ENCODE measurements at regions not wholly inside any gene's neighbourhood (a gene's known extent, or its start where the extent isn't known, plus 50 kb on each side); places are given as distances from the start of the nearest gene placed in this dataset.

DNA sequence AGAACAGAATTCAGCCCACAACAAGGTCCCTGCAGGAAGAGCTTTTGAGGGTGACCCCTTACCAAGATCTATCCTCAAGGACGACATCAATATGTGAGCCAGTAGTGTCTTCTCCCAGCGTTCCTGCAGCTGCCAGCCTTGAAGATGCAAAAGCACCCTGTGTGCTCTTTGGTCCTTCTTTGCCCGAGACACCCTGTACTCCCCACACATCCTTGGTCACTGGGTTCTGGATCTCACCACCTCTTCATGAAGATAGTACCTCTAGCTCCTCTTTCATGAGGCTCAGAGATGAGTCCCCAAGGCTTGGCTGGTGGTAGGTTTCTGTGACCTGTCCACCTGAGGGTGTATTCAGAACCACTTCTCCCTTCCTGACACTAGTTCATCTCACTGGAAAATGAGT lies 259.6 kb upstream of the FOXQ1 start:
- no peaks in the 10 kb centered on the region for H3K27me3 Mint-ChIP-seq (ENCODE audit: insufficient read depth, low read depth)
- no peaks in the 10 kb centered on the region for H3K79me2 ChIP-seq (ENCODE audit: low read depth)
- no peak for DNase-seq (ENCODE audit: low spot score)
- H3K27me3 ChIP-seq = no peaks in the 10 kb centered on the region
- H3K9ac ChIP-seq = no peak overlapping the region
- no peak overlapping the region for H3K27ac Mint-ChIP-seq
- no peaks in the 10 kb centered on the region for H3F3A ChIP-seq (ENCODE audit: low read depth)
- H3K27ac ChIP-seq = no peak overlapping the region
- no peaks in the 10 kb centered on the region for H3K4me1 ChIP-seq
- no peaks in the 10 kb centered on the region for H3K36me3 Mint-ChIP-seq
- no peak overlapping the region for H2AFZ ChIP-seq (replicated peaks)
- no peak overlapping the region for H3K4me2 ChIP-seq
- no peak overlapping the region for H3K4me3 Mint-ChIP-seq
- TF ChIP-seq EZH2 (IDR thresholded peaks at IDR 0.05) (no peak), EZH2phosphoT487 (IDR thresholded peaks at IDR 0.05) (no peak)
- TF ChIP-seq, protein P1, sequence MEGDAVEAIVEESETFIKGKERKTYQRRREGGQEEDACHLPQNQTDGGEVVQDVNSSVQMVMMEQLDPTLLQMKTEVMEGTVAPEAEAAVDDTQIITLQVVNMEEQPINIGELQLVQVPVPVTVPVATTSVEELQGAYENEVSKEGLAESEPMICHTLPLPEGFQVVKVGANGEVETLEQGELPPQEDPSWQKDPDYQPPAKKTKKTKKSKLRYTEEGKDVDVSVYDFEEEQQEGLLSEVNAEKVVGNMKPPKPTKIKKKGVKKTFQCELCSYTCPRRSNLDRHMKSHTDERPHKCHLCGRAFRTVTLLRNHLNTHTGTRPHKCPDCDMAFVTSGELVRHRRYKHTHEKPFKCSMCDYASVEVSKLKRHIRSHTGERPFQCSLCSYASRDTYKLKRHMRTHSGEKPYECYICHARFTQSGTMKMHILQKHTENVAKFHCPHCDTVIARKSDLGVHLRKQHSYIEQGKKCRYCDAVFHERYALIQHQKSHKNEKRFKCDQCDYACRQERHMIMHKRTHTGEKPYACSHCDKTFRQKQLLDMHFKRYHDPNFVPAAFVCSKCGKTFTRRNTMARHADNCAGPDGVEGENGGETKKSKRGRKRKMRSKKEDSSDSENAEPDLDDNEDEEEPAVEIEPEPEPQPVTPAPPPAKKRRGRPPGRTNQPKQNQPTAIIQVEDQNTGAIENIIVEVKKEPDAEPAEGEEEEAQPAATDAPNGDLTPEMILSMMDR (IDR thresholded peaks at IDR 0.05) = no peak
- H3K4me1 Mint-ChIP-seq = peaks cover 15% of the 10 kb centered on the region
- no peaks in the 10 kb centered on the region for H4K20me1 ChIP-seq (ENCODE audit: low read depth)
- H3K4me3 ChIP-seq = no peak overlapping the region
- no peaks in the 10 kb centered on the region for H3K9me3 ChIP-seq (ENCODE audit: low read depth)
- H3K36me3 ChIP-seq = no peaks in the 10 kb centered on the region
- peaks cover 8% of the 10 kb centered on the region for H3K9me3 Mint-ChIP-seq

DNA sequence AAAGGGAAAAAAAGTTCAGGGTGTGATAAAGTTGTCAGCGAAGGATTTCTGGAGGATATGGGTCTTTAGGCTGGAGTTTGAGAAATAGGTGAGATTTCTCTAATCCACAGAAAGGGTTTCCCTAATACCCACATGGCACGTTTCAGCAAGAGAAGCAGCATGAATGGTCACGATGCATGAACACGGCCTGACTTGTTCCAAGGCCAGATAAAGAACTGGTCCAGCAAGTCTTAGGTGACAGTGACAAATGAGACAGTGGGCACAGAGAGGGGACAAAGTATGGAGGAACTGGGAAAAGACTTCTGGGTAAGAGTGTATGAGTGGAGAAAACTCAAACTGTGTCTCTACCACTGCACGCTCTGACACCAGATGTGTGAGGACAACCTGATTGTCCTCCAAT lies 262.0 kb upstream of the FOXQ1 start:
- no peak overlapping the region for H2AFZ ChIP-seq (replicated peaks)
- no peaks in the 10 kb centered on the region for H4K20me1 ChIP-seq (ENCODE audit: low read depth)
- H3K4me1 ChIP-seq = no peaks in the 10 kb centered on the region
- no peak overlapping the region for H3K4me2 ChIP-seq
- no peaks in the 10 kb centered on the region for H3K9me3 ChIP-seq (ENCODE audit: low read depth)
- no peak overlapping the region for H3K4me3 ChIP-seq
- H3K27ac ChIP-seq = no peak overlapping the region
- Mint-ChIP-seq H3K36me3 (no peaks in the 10 kb centered on the region), H3K9me3 (peaks cover 13% of the 10 kb centered on the region), H3K27me3 (ENCODE audit: insufficient read depth, low read depth) (no peaks in the 10 kb centered on the region), H3K4me1 (peaks cover 15% of the 10 kb centered on the region), H3K4me3 (no peak overlapping the region), H3K27ac (no peak overlapping the region)
- no peaks in the 10 kb centered on the region for H3K79me2 ChIP-seq (ENCODE audit: low read depth)
- H3F3A ChIP-seq (ENCODE audit: low read depth) = no peaks in the 10 kb centered on the region
- no peaks in the 10 kb centered on the region for H3K27me3 ChIP-seq
- no peak for TF ChIP-seq EZH2 (IDR thresholded peaks at IDR 0.05)
- TF ChIP-seq, protein P1 (IDR thresholded peaks at IDR 0.05) = no peak
- no peak for TF ChIP-seq EZH2phosphoT487 (IDR thresholded peaks at IDR 0.05)
- no peaks in the 10 kb centered on the region for H3K36me3 ChIP-seq
- no peak overlapping the region for H3K9ac ChIP-seq
- DNase-seq (ENCODE audit: low spot score) = no peak

DNA sequence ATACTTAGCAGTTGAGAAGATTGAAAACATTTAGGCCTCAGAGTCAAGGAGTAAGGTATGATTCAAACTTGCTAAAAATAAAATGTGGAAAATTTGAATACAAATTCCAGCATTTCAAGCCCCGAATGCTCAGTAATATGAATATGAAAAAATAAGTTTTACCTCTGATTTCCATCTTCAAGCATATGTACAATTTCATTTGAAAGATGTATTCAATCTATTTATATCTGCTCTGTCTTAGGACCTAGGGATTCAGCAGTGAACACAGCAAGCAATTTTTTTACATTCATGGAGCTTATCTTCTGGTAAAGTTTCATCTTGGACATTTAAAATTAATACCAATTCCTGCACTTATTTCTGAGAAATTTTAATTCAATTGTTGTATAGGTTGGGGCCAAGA lies 262.7 kb upstream of the FOXQ1 start:
- DNase-seq (ENCODE audit: low spot score) = no peak
- H3K4me1 ChIP-seq = no peaks in the 10 kb centered on the region
- Mint-ChIP-seq H3K9me3 (peaks cover 13% of the 10 kb centered on the region), H3K4me1 (peaks cover 15% of the 10 kb centered on the region), H3K36me3 (no peaks in the 10 kb centered on the region), H3K27me3 (ENCODE audit: insufficient read depth, low read depth) (no peaks in the 10 kb centered on the region), H3K27ac (no peak overlapping the region), H3K4me3 (no peak overlapping the region)
- no peaks in the 10 kb centered on the region for H3F3A ChIP-seq (ENCODE audit: low read depth)
- no peaks in the 10 kb centered on the region for H4K20me1 ChIP-seq (ENCODE audit: low read depth)
- H3K27ac ChIP-seq = no peak overlapping the region
- no peak overlapping the region for H3K4me3 ChIP-seq
- H3K79me2 ChIP-seq (ENCODE audit: low read depth) = no peaks in the 10 kb centered on the region
- H3K27me3 ChIP-seq = no peaks in the 10 kb centered on the region
- no peaks in the 10 kb centered on the region for H3K36me3 ChIP-seq
- H3K9me3 ChIP-seq (ENCODE audit: low read depth) = no peaks in the 10 kb centered on the region
- TF ChIP-seq EZH2phosphoT487 (IDR thresholded peaks at IDR 0.05) = no peak
- TF ChIP-seq, protein P1 (IDR thresholded peaks at IDR 0.05) = no peak
- TF ChIP-seq EZH2 (IDR thresholded peaks at IDR 0.05) = no peak
- no peak overlapping the region for H3K4me2 ChIP-seq
- no peak overlapping the region for H3K9ac ChIP-seq
- no peak overlapping the region for H2AFZ ChIP-seq (replicated peaks)
